Endothelial cell of umbilical vein (primary cell): ENCODE measurements at regions not wholly inside any gene's neighbourhood (a gene's known extent, or its start where the extent isn't known, plus 50 kb on each side); places are given as distances from the start of the nearest gene placed in this dataset.

Source experiments
- BruUV-seq: library from RNA; stranded (reverse); fragments of 400-500 nt; replicated peaks from 2 replicates; lab custom pipeline; 2021; lab: Mats Ljungman, UMichigan
- CTCF ChIA-PET: fragments of 300-600, 350-600 bp; sonication (Branson Sonifier 250); formaldehyde crosslinking; loops from one replicate; lab custom pipeline; 2021; ENCODE audit warnings: antibody characterized with exemption, inconsistent platforms; lab: Charles Lee
- POLR2A ChIA-PET: fragments of 300-600, 350-600 bp; sonication (Branson Sonifier 250); formaldehyde crosslinking; loops from one replicate; lab custom pipeline; 2021; ENCODE audit warnings: antibody characterized with exemption, inconsistent platforms; lab: Charles Lee
- DNase-seq: peaks from one replicate; pipeline ENCODE4 v3.0.0-alpha.2; 2011; ENCODE audit warnings: low read depth, low spot score
- FAIRE-seq: peaks from 2 replicates; lab custom pipeline; 2011; peaks lifted over from hg19 to GRCh38; lab: Jason Lieb, UNC
- H2AFZ ChIP-seq: 2 replicates; pipeline ENCODE4 v1.6.0; 2012; ENCODE audit warnings: low read depth, low read length, control low read depth, inconsistent platforms
- H3K27ac ChIP-seq: 2 replicates; pipeline ENCODE4 v1.5.1; 2011; ENCODE audit warnings: low read depth, mild to moderate bottlenecking, control low read depth, low read length, moderate library complexity; ENCODE audit not compliant: insufficient read depth
- H3K27me3 ChIP-seq, 2 experiments: 2 replicates each; pipeline versions ENCODE4 v1.6.0 to v1.6.1; 2011; ENCODE audit warnings: low read length in 2 of 2, mixed read lengths in 1 of 2; ENCODE audit not compliant: control insufficient read depth in 2 of 2, insufficient read depth in 2 of 2
- H3K36me3 ChIP-seq, 2 experiments: 2 replicates in 1 of 2; 3 replicates in 1 of 2; pipeline ENCODE4 v1.5.1; 2011; ENCODE audit warnings: low read length in 2 of 2, mild to moderate bottlenecking in 1 of 2, moderate library complexity in 1 of 2; ENCODE audit not compliant: control insufficient read depth in 2 of 2, insufficient read depth in 2 of 2; ENCODE audit errors: extremely low read depth in 1 of 2
- H3K4me1 ChIP-seq: 3 replicates; pipeline ENCODE4 v1.5.1; 2011; ENCODE audit warnings: mild to moderate bottlenecking, low read length; ENCODE audit not compliant: control insufficient read depth, insufficient read depth; ENCODE audit errors: extremely low read depth
- H3K4me2 ChIP-seq: 2 replicates; pipeline ENCODE4 v1.6.1; 2011; ENCODE audit warnings: low read length, control low read depth, mixed read lengths; ENCODE audit not compliant: insufficient read depth
- H3K4me3 ChIP-seq, 3 experiments: fragments of 200-600 bp in 1 of 3; sonication (generic), shearing (Covaris generic) in 1 of 3; replicated peaks in 1 of 3; 2 replicates each; pipeline ENCODE4 v1.5.1; 2011 to 2016; ENCODE audit warnings: control low read depth in 3 of 3, low read length in 3 of 3, mild to moderate bottlenecking in 2 of 3, inconsistent platforms in 1 of 3, low read depth in 1 of 3, moderate library complexity in 1 of 3; ENCODE audit not compliant: insufficient read depth in 1 of 3
- H3K79me2 ChIP-seq: 2 replicates; pipeline ENCODE4 v1.6.0; 2012; ENCODE audit warnings: low read length, inconsistent platforms; ENCODE audit not compliant: control insufficient read depth, insufficient read depth
- H3K9ac ChIP-seq: replicated peaks from 2 replicates; pipeline ENCODE3; 2011; ENCODE audit warnings: low read length, control low read depth; ENCODE audit not compliant: insufficient read depth; ENCODE audit errors: extremely low read depth
- H3K9me1 ChIP-seq: replicated peaks from 3 replicates; pipeline ENCODE4 v1.6.0; 2011; ENCODE audit warnings: mild to moderate bottlenecking, low read length; ENCODE audit not compliant: control insufficient read depth, insufficient read depth; ENCODE audit errors: extremely low read depth
- H3K9me3 ChIP-seq: replicated peaks from 2 replicates; pipeline ENCODE4 v1.5.1; 2012; ENCODE audit warnings: low read length, inconsistent platforms; ENCODE audit not compliant: control insufficient read depth, insufficient read depth
- H4K20me1 ChIP-seq: replicated peaks from 2 replicates; pipeline ENCODE3; 2011; ENCODE audit warnings: mild to moderate bottlenecking, low read length; ENCODE audit not compliant: control insufficient read depth, insufficient read depth; ENCODE audit errors: extremely low read depth
- EZH2 ChIP-seq: IDR thresholded peaks from 2 replicates; pipeline ENCODE4 v1.6.1; 2012; ENCODE audit warnings: borderline replicate concordance, low read depth, mild to moderate bottlenecking, moderate library complexity, low read length, inconsistent platforms; ENCODE audit not compliant: severe bottlenecking
- FOS ChIP-seq: IDR thresholded peaks from 2 replicates; pipeline ENCODE4 v1.6.1; 2011; ENCODE audit warnings: mild to moderate bottlenecking, low read length, moderate library complexity, borderline replicate concordance; ENCODE audit not compliant: insufficient read depth
- GATA2 ChIP-seq: IDR thresholded peaks from 2 replicates; pipeline ENCODE4 v1.7.0; 2011; ENCODE audit warnings: low read depth, mild to moderate bottlenecking, moderate library complexity, mixed read lengths, low read length; ENCODE audit not compliant: insufficient read length, insufficient read depth
- JUN ChIP-seq: IDR thresholded peaks from 2 replicates; pipeline ENCODE4 v1.6.1; 2011; ENCODE audit warnings: borderline replicate concordance, low read depth; ENCODE audit not compliant: insufficient read length, insufficient read depth
- MYC ChIP-seq: IDR thresholded peaks from one replicate; pipeline ENCODE4 v1.6.1; 2011; ENCODE audit warnings: mild to moderate bottlenecking, low read depth, low read length
- POLR2A ChIP-seq: IDR thresholded peaks from 2 replicates; pipeline ENCODE4 v1.6.1; 2012; ENCODE audit warnings: low read depth, mild to moderate bottlenecking, control low read depth, low read length
- POLR2AphosphoS5 ChIP-seq: IDR thresholded peaks from 2 replicates; pipeline ENCODE4 v1.6.1; 2012; ENCODE audit warnings: low read depth, mild to moderate bottlenecking, control low read depth, low read length, moderate library complexity; ENCODE audit not compliant: insufficient read depth
- dilution Hi-C: fragments of 300-500 bp; cut with MboI; formaldehyde crosslinking; loops from one replicate; pipeline ENCODE4 v1.15.0; 2019; ENCODE audit warnings: low sequenced_read_pairs; ENCODE audit not compliant: extremely low pct_ligation_motif_present
- intact Hi-C: fragments of 100-400 bp; cut with micrococcal nuclease; formaldehyde crosslinking; loops from one replicate; pipeline ENCODE4 v1.10.0; 2022
- TF ChIP-seq, protein P1 (sequence below), 2 donors: IDR thresholded peaks; 1 replicate in 1 of 2; 2 replicates in 1 of 2; pipeline ENCODE4 v1.5.1; 2011; ENCODE audit warnings: low read length in 2 of 2, mild to moderate bottlenecking in 2 of 2, moderate library complexity in 2 of 2, control low read depth in 1 of 2, inconsistent platforms in 1 of 2, low read depth in 1 of 2; ENCODE audit not compliant: insufficient read depth in 1 of 2; ENCODE audit errors: extremely low read depth in 1 of 2
- TF ChIP-seq, protein P2 (sequence below): IDR thresholded peaks from 2 replicates; pipeline ENCODE4 v1.6.1; 2011; ENCODE audit not compliant: insufficient read depth, insufficient read length

DNA sequence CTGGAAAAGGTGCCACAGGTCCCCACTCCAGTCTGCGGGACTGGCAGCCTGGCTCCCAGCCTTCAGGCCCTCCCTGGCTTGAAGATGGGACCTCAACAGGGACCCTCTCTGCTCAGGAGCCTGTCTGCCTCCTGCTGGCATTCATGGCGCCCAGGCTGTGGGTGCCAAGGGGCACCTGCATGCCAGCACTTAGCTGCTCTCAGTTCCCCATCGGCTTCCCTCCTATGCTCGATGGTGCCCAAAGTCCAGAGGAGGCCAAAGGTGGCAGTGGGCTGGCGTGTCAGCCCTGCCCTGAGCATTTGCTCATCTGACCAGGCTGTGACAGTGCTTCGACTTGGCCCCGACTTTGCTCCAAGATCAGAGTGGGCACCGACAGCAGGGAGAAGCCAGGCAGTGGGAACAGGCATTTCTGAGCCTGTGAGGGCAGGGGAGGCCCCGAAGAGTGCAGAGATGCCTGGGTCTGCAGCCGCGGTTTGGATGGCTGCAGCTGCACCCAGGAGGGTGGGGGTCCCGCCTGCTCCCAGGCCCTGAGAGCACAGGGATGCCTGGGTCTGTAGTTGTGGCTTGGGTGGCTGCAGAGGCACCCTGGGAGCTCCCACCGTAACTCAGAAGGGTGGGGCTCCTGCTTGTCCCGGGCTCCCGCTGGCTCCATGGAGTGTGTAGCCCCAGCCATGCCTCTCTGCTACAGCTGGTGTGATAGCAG is 463.6 kb downstream of the TBC1D22A start:
- Histone ChIP-seq H3K36me3 (no peaks in the 10 kb centered on the region), H3K4me3 (no peak overlapping the region), H3K9ac (no peak overlapping the region), H3K4me1 (no peaks in the 10 kb centered on the region), H3K9me1 (no peaks in the 10 kb centered on the region), H2AFZ (no peak overlapping the region), H3K9me3 (no peaks in the 10 kb centered on the region), H3K27me3 (no peaks in the 10 kb centered on the region), H4K20me1 (no peaks in the 10 kb centered on the region), H3K79me2 (no peaks in the 10 kb centered on the region), H3K4me2 (no peak overlapping the region), H3K27ac (no peak overlapping the region)
- CTCF ChIA-PET: no interaction called here
- FAIRE-seq: no peak
- no TSS peak for BruUV-seq
- DNase-seq: no peak
- intact Hi-C loops: no loop called here
- TF ChIP-seq, protein P1, sequence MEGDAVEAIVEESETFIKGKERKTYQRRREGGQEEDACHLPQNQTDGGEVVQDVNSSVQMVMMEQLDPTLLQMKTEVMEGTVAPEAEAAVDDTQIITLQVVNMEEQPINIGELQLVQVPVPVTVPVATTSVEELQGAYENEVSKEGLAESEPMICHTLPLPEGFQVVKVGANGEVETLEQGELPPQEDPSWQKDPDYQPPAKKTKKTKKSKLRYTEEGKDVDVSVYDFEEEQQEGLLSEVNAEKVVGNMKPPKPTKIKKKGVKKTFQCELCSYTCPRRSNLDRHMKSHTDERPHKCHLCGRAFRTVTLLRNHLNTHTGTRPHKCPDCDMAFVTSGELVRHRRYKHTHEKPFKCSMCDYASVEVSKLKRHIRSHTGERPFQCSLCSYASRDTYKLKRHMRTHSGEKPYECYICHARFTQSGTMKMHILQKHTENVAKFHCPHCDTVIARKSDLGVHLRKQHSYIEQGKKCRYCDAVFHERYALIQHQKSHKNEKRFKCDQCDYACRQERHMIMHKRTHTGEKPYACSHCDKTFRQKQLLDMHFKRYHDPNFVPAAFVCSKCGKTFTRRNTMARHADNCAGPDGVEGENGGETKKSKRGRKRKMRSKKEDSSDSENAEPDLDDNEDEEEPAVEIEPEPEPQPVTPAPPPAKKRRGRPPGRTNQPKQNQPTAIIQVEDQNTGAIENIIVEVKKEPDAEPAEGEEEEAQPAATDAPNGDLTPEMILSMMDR (IDR thresholded peaks at IDR 0.05; ENCODE audit: extremely low read depth in 1 of 2, insufficient read depth in 1 of 2, low read depth in 1 of 2, low read length in 2 of 2): no peak
- no peak for TF ChIP-seq FOS
- POLR2A ChIA-PET: no interaction called here
- dilution Hi-C loops: no loop called here

DNA sequence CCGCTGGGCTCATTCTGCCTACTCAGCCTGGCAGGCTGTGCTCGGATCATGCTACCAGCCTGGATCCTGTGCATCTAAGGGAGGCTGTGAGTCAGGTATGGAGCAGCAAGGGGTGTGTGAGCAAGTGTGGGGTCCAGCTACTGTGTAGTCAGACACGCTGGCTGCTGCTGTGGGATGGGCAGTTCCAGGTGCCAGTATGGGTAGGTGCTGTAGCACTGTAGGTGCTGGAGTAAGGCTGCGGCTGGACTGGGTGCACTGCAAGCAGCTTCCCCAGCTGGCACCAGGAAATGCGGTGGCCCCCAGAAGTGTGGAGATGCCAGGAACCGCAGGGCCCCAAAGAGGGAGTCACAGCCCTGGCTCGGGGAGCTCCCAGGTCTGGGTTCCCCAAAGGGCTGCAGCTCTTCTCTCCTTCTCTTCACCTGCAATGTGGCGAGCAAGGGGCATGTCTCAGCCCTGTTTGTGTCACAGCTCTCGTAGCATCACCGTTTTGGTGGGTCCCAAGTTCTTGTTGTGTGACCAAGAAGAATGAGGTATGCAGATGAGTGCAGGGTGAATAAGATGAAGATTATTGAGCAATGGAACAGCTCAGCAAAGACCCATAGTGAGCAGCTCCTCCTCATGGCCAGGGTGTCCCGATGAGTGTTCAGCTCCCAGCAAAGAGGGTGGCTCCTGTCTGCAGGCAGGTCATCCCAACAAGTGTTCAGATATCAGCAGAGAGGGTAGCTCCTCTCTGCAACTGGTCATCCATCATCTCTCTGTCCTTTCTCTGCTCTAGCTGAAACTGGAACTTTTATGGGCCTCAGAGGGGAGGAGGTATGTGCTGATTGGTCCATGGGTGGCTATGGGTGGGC is 462.9 kb downstream of the TBC1D22A start:
- H3K36me3 ChIP-seq: no peaks in the 10 kb centered on the region
- no peak overlapping the region for H2AFZ ChIP-seq
- no TSS peak for BruUV-seq
- POLR2A ChIA-PET: no interaction called here
- no peak overlapping the region for H3K27ac ChIP-seq
- H3K9me3 ChIP-seq: no peaks in the 10 kb centered on the region
- intact Hi-C loops (no loop called here), dilution Hi-C loops (no loop called here)
- H3K79me2 ChIP-seq: no peaks in the 10 kb centered on the region
- no peak overlapping the region for H3K9ac ChIP-seq
- H4K20me1 ChIP-seq: no peaks in the 10 kb centered on the region
- CTCF ChIA-PET: no interaction called here
- no peak for DNase-seq
- H3K27me3 ChIP-seq: no peaks in the 10 kb centered on the region
- no peak overlapping the region for H3K4me2 ChIP-seq
- no peak overlapping the region for H3K4me3 ChIP-seq
- no peaks in the 10 kb centered on the region for H3K4me1 ChIP-seq
- TF ChIP-seq POLR2A: no peak
- no peak for TF ChIP-seq POLR2AphosphoS5
- TF ChIP-seq GATA2: no peak
- TF ChIP-seq, protein P2, sequence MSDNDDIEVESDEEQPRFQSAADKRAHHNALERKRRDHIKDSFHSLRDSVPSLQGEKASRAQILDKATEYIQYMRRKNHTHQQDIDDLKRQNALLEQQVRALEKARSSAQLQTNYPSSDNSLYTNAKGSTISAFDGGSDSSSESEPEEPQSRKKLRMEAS: no peak
- no peak for TF ChIP-seq EZH2
- TF ChIP-seq JUN: no peak
- TF ChIP-seq, protein P1 (IDR thresholded peaks at IDR 0.05; ENCODE audit: extremely low read depth in 1 of 2, insufficient read depth in 1 of 2, low read depth in 1 of 2, low read length in 2 of 2): no peak
- no peak for TF ChIP-seq FOS
- no peak for TF ChIP-seq MYC
- H3K9me1 ChIP-seq: no peaks in the 10 kb centered on the region
- FAIRE-seq: no peak
